PFSK-1 (cell line): ENCODE measurements at regions not wholly inside any gene's neighbourhood (a gene's known extent, or its start where the extent isn't known, plus 50 kb on each side); places are given as distances from the start of the nearest gene placed in this dataset.

Experiments
- POLR2AphosphoS5 ChIP-seq: IDR thresholded peaks from 2 replicates; pipeline ENCODE4 v1.6.1; 2012; ENCODE audit warnings: low read depth, mild to moderate bottlenecking, control low read depth, low read length, moderate library complexity
- SIN3A ChIP-seq: IDR thresholded peaks from 2 replicates; pipeline ENCODE4 v1.6.1; 2012; ENCODE audit warnings: mild to moderate bottlenecking, low read length, moderate library complexity, borderline replicate concordance; ENCODE audit not compliant: insufficient read depth
- TAF1 ChIP-seq: IDR thresholded peaks from 2 replicates; pipeline ENCODE4 v1.6.1; 2012; ENCODE audit warnings: low read length, control low read depth, borderline replicate concordance; ENCODE audit not compliant: insufficient read depth

GRCh38 chr7:32326078-32326477, 164.1 kb downstream of the LSM5 start:
- TF ChIP-seq POLR2AphosphoS5: no peak
- no peak for TF ChIP-seq SIN3A
- TF ChIP-seq TAF1: no peak
